ENCODE measurements at regions not wholly inside any gene's neighbourhood (a gene's known extent, or its start where the extent isn't known, plus 50 kb on each side); places are given as distances from the start of the nearest gene placed in this dataset.
A peak's percentile ranks its signal among the peaks of the same experiment; 100 is the strongest.
"Not testable (repeated sequence)": the region's sequence is repeated elsewhere in the genome, so short reads cannot be mapped to it uniquely, and the experiment has no call there.

DNA sequence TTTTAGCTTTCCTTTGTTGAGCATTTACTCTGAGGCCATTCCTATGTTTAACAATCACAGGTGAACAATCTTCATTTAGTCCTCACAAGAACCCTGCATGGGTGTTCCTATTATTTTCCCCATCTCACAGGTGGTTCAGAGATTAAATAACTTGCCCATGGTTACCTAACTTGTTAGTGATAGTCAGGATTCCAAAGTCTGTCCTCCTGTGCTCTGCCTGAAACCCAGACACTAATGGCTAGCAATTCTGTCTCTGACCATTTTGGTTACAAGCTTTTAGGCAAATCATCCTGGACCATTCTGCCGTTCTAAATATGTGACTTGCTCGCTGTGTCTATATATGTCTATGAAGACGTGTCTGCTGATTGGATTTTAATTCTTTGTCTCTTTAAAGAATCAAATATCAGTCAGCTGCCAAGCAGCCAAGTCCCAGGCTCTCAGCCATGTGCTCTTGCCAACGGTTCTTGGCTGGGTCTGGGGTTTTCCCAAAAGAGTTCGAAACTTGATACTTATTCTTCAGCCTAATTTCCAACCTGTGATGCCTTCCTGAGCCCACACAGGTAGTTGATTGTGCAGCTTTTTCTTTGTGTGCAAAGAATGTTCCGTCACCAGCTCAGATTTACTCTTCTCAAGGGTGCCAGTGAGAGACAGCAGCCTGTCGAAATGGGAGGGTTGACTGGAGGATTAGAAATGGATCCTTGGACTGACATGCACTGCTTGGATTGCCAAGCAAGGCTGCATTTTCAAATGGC lies 121.7 kb downstream of the NREP start:
- no peak for DNase-seq

GRCh38 chr5:111631328-111631727 lies 119.0 kb upstream of the STARD4 start:
- DNase-seq = no peak

GRCh38 chr5:111628901-111629300 lies 116.6 kb upstream of the STARD4 start:
- no peak for DNase-seq

DNA sequence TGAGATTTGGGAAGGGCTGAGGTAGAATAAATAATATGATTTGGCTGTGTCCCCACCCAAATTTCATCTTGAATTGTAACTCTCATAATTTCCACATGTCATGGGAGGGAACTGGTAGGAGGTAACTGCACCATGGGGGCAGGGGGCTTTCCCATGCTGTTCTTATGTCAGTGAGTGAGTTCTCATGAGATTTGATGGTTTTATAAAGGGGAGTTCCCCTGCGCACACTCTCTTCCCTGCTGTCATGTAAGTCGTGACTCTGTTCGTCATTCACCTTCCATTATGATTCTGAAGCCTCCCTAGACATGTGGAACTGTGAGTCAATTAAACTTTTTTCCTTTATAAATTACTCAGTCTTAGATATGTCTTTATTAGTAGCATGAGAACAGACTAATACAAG lies 115.5 kb upstream of the STARD4 start:
- DNase-seq = no peak

GRCh38 chr5:111626473-111627148 lies 114.3 kb upstream of the STARD4 start:
- no peak for DNase-seq

GRCh38 chr5:111618623-111619271 lies 106.4 kb upstream of the STARD4 start:
- no peak for DNase-seq

GRCh38 chr5:111615054-111615453 lies 102.7 kb upstream of the STARD4 start:
- no peak for DNase-seq

DNA sequence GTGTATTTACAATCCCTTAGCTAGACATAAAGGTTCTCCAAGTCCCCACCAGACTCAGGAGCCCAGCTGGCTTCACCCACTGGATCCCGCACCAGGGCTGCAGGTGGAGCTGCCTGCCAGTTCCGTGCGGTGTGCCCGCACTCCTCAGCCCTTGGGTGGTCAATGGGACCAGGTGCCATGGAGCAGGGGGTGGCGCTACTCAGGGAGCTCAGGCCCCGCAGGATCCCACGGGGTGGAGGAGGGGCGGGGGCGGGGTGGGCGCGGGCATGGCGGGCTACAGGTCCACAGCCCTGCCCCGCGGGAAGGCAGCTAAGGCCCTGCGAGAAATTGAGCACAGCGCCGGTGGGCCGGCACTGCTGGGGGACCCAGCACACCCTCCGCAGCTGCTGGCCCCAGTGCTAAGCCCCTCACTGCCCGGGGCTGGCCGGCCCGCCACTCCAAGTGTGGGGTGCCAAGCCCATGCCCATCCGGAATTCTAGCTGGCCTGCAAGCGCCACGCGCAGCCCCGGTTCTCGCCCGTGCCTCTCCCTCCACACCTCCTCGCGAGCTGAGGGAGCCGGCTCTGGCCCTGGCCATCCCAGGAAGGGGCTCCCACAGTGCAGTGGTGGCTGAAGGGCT lies 99.8 kb upstream of the STARD4 start:
- not testable (repeated sequence) for DNase-seq

DNA sequence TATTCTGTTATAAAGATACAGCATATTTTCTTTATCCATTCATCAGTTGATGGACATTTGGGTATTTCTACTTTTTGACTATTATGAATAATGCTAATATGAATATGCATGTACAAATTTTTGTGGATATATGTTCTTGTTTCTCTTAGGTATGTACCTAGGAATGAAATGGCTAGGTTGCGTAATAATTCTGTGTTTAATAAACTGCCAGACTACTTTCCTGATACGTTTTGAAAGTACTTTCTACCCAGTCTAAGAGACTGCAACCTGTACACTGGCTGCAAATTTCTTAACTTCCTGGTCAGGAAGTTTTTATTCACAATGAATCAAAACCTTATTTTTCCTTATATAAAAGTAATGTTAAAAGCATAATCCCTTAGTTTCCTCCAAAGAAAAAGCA lies 93.9 kb upstream of the STARD4 start:
- no peak for DNase-seq

DNA sequence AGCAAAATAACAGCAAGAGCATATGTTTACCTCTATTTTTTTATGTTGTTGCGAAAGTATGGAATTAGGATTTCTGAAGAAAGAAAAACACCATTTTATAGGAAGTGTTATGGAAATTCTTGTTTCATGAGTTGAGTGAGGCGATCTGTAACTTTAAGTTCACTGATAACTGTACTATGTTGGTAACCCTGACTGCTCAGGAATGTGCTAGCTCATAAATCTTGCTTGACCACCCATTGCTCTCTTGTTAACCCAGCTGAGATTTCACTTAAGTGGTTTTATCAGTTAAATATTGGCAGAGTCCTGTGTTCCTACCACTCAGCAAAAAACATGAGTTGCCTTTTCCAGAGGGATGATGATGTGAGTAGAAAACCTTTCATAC lies 91.1 kb upstream of the STARD4 start:
- DNase-seq = peak; percentile 33

DNA sequence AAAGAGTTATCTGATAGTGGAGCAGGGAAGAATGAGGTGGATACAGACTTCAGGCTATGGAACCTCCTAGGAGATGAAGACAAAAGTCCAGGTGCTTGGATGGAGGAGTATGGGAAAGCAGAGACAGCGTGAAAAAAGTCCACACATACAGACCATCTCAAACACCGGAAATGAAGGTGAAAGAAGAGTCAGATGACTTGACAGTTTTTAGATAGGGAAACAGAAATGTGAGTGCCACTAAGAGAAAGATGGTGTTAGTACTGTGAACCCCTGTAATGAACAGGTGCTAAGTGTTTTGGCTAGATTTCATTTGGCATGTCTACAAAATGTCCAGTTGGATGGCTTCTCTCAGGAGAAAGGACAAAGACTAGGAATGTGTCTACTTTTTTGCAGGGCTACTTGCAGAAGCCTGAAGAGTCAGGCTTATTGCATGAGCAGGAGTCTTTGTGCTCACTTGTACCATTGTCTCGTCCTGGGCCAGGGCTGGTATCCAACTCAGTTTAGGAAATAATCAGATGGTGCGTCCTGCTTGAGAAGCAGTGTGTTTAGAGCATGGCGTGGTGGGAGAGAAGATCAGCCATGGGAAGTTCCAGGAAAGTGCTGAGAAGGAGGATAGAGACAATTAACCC lies 90.6 kb upstream of the STARD4 start:
- no peak for DNase-seq

- no peak for DNase-seq
These were observed 86.7 kb upstream of the STARD4 start for GRCh38 chr5:111598996-111599395.

DNA sequence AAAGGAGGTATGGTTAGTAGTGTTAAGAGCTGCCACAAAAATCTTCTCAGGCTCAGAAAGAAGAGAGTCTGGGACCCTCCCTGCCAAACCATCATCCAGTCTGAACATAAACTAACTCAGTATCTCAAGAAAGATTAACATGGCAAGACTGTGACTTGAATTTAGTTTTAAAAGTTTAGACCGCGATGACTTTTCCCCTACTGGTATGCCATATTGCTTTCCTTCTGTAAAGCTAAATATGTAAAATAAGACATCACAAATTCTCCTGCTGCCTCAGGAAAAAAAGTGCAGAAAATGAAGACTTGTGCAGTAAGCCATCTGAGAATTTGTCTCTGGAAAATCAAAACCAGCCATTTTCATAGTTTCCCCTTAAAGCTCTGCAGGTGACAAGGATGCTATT lies 85.2 kb upstream of the STARD4 start:
- no peak for DNase-seq

GRCh38 chr5:111596705-111597104 lies 84.4 kb upstream of the STARD4 start:
- DNase-seq = no peak

- DNase-seq = no peak
These were observed 83.1 kb upstream of the STARD4 start for GRCh38 chr5:111595425-111595824.

DNA sequence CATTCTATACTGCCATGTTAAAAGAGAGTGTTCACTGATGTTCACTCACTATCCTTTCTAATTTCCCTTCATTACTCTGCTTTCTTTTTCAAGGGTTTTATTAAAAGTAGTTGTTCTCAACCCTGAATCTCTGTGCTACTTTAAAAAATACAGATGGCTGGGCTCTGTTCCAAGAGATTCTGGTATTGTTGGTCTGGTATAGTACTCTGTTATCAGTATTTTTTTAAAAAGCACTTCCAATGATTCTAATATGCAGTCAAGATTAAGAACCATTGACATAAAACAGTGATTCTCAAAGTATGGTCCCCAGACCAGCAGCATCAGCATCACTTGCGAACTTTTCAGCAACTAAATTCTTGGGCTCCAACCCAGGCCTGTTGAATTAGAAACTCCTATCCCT lies 77.0 kb upstream of the STARD4 start:
- no peak for DNase-seq

DNA sequence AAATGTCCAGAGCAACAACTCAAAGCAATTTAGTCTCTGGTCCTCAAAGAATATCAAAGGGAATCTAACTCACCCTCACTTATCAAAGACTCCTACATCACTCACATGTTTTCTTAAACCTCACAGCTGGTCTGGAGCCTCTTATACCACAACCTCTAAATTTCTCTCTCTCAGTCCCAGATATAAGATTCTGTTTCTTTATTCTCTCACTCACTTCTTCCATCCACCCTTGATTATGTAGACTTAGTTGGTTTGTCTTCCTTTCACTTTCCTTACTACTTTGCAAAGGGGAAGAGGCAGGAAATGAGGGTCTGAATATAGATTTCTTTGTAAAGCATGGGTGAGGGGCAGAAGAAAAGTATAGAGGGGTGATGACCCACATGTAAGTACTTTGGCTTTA lies 75.4 kb upstream of the STARD4 start:
- DNase-seq = no peak

GRCh38 chr5:111585946-111586345 lies 73.6 kb upstream of the STARD4 start:
- no peak for DNase-seq

DNA sequence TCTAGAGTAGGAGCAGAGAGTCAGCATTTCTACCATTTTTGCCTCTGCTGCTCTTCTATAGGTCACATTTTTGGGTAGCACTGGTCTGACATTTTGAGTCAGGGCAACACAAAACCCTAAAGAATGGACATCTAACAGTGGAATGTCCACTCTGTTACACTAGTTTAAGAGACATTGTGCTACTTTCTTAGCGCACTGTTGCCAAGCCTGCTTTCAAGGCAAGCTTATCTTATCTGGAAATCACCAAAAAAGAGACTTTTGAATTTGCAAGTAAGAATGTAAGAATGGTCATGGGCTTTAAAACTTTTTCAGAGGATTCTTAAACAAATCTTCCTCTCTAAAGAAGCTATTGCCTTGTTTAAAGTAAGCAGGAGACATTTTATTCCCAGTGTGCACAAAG lies 73.0 kb upstream of the STARD4 start:
- no peak for DNase-seq

- DNase-seq = no peak
These were observed 72.3 kb upstream of the STARD4 start for GRCh38 chr5:111584651-111585050.

DNA sequence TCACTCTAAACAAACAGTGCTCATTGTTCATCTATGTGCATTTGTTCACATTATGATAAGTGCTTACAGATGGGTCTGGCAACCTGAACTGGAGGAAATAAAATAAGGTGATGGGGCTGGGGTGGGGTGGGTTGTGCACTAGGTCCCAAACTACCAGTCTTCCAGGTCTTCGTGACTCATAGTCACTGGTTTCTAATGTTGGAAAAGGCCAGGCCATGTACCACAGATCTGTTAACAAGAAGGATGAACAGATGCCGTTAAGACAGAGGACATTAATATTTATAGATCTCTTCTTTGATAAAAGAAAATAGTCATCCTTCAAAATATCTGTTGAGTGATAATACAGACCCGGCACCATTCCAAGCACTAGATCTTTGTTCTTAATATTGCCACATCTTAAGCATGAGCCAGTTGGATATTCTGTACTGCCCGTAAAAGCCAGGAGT lies 71.4 kb upstream of the STARD4 start:
- DNase-seq = no peak

GRCh38 chr5:111582993-111583601 lies 70.8 kb upstream of the STARD4 start:
- DNase-seq = no peak
